DMS153 treated with DMSO at 0.1 percent for 48 hours (cell line): ENCODE measurements at regions not wholly inside any gene's neighbourhood (a gene's known extent, or its start where the extent isn't known, plus 50 kb on each side); places are given as distances from the start of the nearest gene placed in this dataset.
A peak's percentile ranks its signal among the peaks of the same experiment; 100 is the strongest.

Experiments
- DNase-seq: peaks from one replicate; lab custom pipeline; 2025; ENCODE audit not compliant: unreplicated experiment; lab: John Stamatoyannopoulos, UW

DNA sequence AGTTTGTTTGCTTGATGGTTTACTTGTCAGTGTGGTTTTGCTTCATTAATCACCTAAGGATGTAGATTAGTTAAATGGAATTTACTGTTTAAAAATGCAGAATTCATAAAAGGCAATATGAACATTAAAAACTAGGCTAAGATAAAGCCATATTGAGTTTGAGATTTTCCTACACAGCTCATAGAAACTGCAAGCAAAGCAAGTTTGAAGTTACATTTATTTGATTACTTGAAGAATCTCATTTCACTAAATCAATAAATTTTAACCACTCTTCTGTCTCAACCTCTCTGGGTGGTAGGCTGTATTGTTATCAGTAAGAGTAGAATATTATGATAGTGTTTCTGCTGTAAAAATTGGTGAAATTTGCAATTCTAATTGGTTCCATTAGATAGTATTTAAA, 1180.7 kb upstream of the SLC10A2 start:
- DNase-seq: no peak

DNA sequence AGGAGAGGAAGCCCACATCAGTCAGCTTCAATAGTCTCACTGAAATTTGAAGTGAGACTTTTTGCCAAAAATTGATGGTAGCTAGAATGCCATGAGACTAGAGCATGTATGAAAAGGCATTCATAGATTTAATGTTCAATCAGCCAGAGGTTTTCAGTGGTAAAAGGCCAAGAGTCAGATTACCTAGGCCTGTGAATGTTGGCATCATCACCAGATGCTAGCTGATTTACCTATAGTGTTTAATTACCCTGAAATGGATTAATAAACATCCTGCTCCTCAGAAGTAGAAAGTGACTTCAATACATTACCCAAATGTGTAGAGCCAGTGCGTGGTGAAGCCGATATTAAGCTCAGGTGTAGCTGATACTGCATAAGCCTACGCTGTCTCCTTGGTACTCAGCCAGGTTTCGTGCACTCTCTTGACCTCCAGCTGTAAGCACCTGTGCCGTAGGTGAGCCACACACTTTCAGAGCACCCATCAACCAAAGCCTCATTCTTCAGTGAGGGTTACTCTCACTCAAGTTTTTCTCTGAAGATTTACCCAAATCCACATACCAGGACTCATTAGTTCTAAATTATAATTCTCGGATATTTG, 1140.3 kb upstream of the SLC10A2 start:
- no peak for DNase-seq

- no peak for DNase-seq
These were observed 1138.0 kb upstream of the SLC10A2 start for GRCh38 chr13:104204177-104204576.

DNA sequence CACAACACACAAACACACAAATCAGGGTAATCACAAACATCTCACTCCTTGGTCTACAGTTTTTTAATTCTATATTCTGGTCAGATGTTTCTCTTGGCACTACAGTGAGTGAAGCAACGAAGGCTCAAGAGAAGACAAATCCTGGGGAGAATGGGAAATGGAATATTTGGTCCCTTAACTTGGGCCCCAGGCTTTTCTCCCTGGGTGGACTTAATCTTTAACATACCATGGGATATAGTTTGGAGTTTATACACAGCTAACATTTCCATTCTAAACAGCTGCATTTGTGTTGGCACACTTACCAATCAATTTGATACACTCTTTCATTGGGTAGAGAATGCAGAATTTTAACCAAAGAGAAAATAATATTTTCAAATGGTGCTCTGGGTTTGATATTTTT, 1132.6 kb upstream of the SLC10A2 start:
- DNase-seq: no peak

DNA sequence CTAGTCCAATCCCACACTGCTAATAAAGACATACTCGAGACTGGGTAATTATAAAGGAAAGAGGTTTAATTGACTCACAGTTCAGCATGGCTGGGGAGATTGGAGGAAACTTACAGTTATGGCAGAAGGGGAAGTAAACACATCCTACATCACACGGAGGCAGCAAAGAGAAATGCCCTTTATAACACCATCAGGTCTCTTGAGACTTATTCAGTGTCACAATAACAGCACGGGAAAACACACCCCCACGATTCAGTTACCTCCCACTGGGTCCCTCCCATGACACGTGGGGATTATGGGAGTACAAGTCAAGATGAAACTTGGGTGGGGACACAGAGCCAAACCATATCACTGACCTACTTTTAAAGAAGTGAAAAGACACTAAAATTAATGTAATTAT, 1130.4 kb upstream of the SLC10A2 start:
- DNase-seq: no peak

GRCh38 chr13:104181526-104182231, 1115.5 kb upstream of the SLC10A2 start:
- no peak for DNase-seq

DNA sequence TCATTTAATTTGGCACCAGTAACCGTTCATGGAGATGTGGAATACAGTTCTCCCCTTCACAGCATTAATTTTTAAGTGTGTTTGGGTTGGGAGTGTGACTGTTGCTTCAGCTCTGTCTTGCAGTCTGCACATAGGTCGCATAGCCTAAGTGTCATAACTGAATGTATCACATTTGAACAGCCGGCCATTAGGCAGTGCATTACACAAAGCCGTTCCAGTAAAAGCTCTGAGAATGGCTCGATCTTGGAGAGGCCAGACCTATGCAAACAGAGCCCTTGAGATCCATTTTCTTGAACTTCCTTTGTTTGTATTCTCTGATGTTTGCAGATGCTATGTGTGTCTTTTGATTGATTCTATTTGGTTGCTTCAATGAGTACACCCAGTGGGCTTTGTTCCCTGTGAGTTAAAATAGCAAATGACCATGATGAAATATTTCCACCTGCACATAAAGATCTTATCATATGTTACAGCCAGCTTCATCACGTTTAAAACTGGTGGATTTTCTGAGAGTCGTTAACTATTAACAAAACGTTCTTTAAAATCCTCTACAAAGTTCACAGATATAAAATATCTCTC, 1104.9 kb upstream of the SLC10A2 start:
- peak; percentile 97 for DNase-seq

DNA sequence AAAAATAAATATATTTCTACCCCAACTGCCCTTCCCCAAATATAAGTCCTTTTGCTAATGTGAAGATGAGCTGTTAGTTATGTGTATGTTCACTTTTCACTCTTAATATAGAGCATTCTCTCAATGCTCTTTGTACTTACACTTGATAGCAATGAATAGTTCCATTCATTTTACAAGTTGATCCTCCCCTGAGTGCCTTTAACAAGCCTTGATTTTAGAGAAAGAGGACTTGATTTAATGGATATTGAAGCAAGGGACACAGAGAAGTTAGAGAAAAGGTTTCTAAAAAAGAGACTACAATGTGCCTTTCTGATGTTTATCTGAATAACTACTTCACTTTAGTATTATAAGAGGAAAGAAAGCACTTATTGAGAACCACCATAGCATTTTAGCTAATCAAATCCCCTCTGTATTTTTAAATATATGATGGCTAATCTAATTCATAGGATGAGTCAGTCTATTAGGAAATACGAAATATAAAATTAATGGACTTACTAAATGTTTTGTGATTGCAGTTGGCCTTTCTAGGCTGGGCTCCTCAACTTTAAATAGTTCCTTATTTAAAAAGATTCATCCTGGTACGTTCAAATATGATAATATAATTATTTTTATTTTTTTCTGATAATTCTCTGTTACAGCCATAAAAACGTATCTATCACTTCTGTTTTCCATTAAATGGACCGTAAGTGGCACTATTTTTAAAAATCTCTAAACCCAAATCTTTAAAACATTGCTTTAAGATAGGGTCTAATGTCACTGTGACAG, 1097.8 kb upstream of the SLC10A2 start:
- DNase-seq: no peak

DNA sequence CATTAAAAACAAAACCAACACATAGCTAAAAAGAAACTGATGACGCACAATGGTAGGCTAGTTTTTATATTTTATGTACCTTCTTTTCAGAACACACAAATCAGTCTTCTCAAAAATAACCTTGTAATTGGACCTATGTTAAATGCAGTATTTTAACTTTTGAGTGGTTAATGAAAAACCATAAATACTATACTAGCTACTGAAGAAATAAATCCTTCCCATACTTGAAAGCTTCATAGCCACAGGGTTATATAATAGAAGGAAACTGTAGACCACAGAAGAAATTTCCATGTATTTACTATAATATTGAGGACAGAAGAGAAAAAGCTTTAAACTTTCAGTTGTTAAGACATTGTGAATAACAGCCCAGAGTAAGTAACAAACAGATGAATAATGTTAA, 1094.3 kb upstream of the SLC10A2 start:
- no peak for DNase-seq

GRCh38 chr13:104143760-104144416, 1077.7 kb upstream of the SLC10A2 start:
- peak; percentile 67 for DNase-seq

DNA sequence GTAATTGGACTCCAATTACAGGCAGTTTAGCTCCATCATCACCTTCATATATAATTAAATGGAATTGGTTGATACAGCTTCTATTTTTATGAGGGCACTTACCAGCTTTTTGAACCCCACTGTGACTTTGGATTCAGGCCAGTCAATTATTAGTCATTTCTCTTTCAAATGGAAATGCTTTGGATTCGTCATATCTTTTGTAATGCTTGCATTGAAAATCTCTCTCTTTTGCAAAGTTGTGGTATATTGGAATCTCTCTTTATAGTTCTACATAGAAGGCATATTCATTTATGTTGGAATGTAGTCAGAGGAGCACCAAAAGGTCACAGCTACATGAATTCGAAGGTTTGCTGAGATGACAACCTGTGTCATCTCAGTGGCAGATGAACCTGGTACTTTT, 1074.3 kb upstream of the SLC10A2 start:
- no peak for DNase-seq

DNA sequence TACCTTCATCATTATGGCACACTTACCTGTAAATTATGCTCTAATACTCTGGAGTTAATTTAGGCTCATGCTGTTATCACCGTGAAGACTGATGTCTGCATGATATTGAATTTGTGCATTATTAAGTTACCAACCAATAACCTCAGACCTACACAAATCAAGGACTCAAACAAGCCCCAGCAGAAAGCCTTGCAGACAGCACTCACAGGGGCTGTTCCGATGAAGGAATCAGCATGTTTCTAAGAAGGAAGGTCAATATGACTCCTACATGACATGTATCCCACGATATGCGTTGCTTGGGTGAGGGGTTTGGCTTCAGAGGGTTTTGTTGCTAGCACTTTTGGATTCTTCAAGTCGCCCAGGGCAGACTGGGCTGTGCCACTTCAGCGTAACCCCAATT, 1071.2 kb upstream of the SLC10A2 start:
- no peak for DNase-seq

- no peak for DNase-seq
These were observed 1066.6 kb upstream of the SLC10A2 start for GRCh38 chr13:104132849-104133248.

DNA sequence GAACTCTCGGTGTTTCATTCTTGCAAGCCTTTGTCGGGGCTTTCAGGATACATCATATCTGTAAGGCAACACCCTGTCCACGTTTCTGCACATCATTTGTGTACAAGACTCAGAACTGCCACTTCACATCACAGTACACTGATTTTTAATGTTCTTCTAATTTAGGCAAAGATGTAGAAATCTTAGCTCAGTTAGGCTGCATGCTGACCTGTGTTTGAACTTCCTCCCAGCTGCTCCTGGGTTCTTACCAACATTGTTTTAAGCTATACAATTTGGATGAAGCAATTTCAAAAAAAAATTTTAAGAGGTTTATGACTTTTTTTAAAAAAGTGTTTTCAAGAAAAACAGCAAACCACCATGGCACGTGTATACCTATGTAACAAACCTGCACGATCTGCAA, 1047.9 kb upstream of the SLC10A2 start:
- DNase-seq: no peak

- no peak for DNase-seq
These were observed 1044.8 kb upstream of the SLC10A2 start for GRCh38 chr13:104111031-104111430.

GRCh38 chr13:104106705-104107393, 1040.6 kb upstream of the SLC10A2 start:
- DNase-seq: no peak

GRCh38 chr13:104105418-104106355, 1039.5 kb upstream of the SLC10A2 start:
- no peak for DNase-seq

GRCh38 chr13:104099750-104100149, 1033.5 kb upstream of the SLC10A2 start:
- DNase-seq: no peak

- DNase-seq: no peak
These were observed 1032.2 kb upstream of the SLC10A2 start for GRCh38 chr13:104098421-104098820.

DNA sequence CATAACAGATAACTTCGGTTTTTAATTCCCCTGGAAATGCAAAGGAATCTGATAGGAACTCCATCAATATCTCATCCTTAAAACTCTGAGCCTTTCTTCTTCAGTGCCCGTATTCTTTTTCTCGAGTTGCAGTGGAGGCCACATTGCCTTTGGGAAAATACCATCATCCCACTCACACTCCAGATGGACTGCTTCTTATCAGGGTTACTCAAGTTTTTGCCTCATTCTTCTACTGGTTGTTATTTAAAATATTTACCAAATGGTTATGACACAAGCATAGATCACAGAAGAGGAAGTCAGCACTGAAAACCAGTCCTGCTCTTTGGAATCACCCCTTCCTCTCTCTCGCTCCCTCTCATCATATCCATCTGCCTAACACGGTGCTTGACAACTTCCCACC, 1020.5 kb upstream of the SLC10A2 start:
- DNase-seq: no peak
